CD4-positive, alpha-beta T cell (primary cell): ENCODE measurements at regions not wholly inside any gene's neighbourhood (a gene's known extent, or its start where the extent isn't known, plus 50 kb on each side); places are given as distances from the start of the nearest gene placed in this dataset.
A peak's percentile ranks its signal among the peaks of the same experiment; 100 is the strongest.

ENCODE experiments used
- ATAC-seq: fragments of 200-7000 bp; cut with Tn5 transposase; one replicate; pipeline ENCODE4 v1.10.0; 2022; ENCODE audit warnings: mild to moderate bottlenecking; ENCODE audit not compliant: poor library complexity
- CTCF ChIA-PET: fragments of 350-600 bp; sonication (Branson Sonifier 250); formaldehyde crosslinking; loops from one replicate; lab custom pipeline; 2021; ENCODE audit warnings: antibody characterized with exemption, inconsistent platforms; lab: Charles Lee
- POLR2A ChIA-PET: fragments of 350-600 bp; sonication (Branson Sonifier 250); formaldehyde crosslinking; loops from one replicate; lab custom pipeline; 2021; ENCODE audit warnings: antibody characterized with exemption, inconsistent platforms; lab: Charles Lee
- DNase-seq, 14 experiments: peaks; one replicate each; pipeline ENCODE4 v3.0.0-alpha.2; 2013 to 2020; ENCODE audit warnings: mixed read lengths in 2 of 14
- H3K27ac ChIP-seq, 2 donors: one replicate each; pipeline versions ENCODE4 v1.5.1 to v1.7.0; 2013; ENCODE audit warnings: low read length in 2 of 2, low read depth in 1 of 2, mild to moderate bottlenecking in 1 of 2
- H3K27me3 ChIP-seq, 2 experiments: 1 replicate in 1 of 2; 2 replicates in 1 of 2; pipeline versions ENCODE4 v1.6.1 to v1.7.0; 2013; ENCODE audit warnings: low read length in 2 of 2, control low read depth in 1 of 2, mild to moderate bottlenecking in 1 of 2, moderate library complexity in 1 of 2; ENCODE audit not compliant: insufficient read depth in 2 of 2, control insufficient read depth in 1 of 2
- H3K36me3 ChIP-seq: one replicate; pipeline ENCODE4 v1.6.1; 2013; ENCODE audit warnings: low read length, control low read depth; ENCODE audit not compliant: insufficient read depth
- H3K4me1 ChIP-seq: one replicate; pipeline ENCODE4 v1.6.1; 2013; ENCODE audit warnings: low read length, control low read depth; ENCODE audit not compliant: insufficient read depth
- H3K4me3 ChIP-seq: one replicate; pipeline ENCODE4 v1.5.1; 2013; ENCODE audit warnings: mild to moderate bottlenecking, low read length, moderate library complexity
- H3K9me3 ChIP-seq, 2 experiments: 1 replicate in 1 of 2; 2 replicates in 1 of 2; pipeline versions ENCODE4 v1.6.1 to v1.7.0; 2013; ENCODE audit warnings: low read length in 2 of 2, mild to moderate bottlenecking in 2 of 2, control low read depth in 1 of 2, moderate library complexity in 1 of 2; ENCODE audit not compliant: control insufficient read depth in 1 of 2, insufficient read depth in 1 of 2
- H3K27ac Mint-ChIP-seq: one replicate; pipeline ENCODE4 v1.8.0; 2020; ENCODE audit warnings: mixed read lengths
- H3K27me3 Mint-ChIP-seq: one replicate; pipeline ENCODE4 v1.8.0; 2021; ENCODE audit warnings: mixed read lengths
- H3K36me3 Mint-ChIP-seq: one replicate; pipeline ENCODE4 v1.8.0; 2021; ENCODE audit warnings: low read depth, mixed read lengths
- H3K4me1 Mint-ChIP-seq: one replicate; pipeline ENCODE4 v1.8.0; 2021; ENCODE audit warnings: low read depth, mixed read lengths
- H3K4me3 Mint-ChIP-seq: one replicate; pipeline ENCODE4 v1.8.0; 2020; ENCODE audit warnings: mild to moderate bottlenecking, mixed read lengths
- H3K9me3 Mint-ChIP-seq: one replicate; pipeline ENCODE4 v1.8.0; 2020; ENCODE audit warnings: mixed read lengths
- intact Hi-C, 2 experiments: fragments of 100-400 bp; cut with DNase I in 1 of 2; cut with micrococcal nuclease in 1 of 2; formaldehyde crosslinking; loops; one replicate each; pipeline versions ENCODE4 v1.15.1 to v1.9.0; 2023 to 2025; cut with DNase I, micrococcal nuclease
- TF ChIP-seq, protein P1 (sequence below): fragments of 200-600 bp; IDR thresholded peaks from one replicate; pipeline ENCODE4 v1.8.0; 2022; ENCODE audit warnings: antibody characterized with exemption, mild to moderate bottlenecking

DNA sequence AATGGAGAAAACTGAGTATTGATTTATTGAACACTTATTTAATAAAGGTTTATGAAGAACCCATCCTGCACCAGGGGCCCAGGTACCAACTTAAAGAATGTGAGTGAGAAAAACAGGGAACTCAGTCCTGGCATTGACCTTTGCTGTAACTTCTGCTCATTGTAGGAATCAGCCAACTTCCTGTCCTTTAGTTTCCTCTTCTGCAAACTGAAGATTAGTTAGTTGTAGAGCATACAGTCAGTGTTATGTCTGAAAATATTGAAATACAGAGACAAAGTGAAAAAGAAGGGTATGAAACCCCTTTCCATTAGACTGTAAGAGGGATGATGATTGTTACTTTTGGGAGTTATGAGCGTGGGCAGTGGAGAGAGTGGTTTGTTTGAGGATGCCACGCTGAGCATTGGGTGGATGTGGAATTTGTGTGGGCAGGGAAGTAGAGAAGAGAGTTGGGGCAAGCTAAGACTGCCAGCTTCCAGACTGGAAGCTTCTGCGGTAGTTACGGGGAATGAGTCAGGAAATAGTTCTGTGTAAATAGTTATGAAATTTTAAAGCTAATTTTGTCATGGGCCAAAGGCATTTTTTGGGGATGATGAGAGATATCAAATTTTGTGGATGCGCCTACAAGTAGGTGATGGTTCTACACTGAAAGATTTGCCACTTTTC, 89.2 kb downstream of the GPR88 start:
- no peak overlapping the region for H3K27ac Mint-ChIP-seq
- no peak overlapping the region for H3K27ac ChIP-seq
- TF ChIP-seq, protein P1, sequence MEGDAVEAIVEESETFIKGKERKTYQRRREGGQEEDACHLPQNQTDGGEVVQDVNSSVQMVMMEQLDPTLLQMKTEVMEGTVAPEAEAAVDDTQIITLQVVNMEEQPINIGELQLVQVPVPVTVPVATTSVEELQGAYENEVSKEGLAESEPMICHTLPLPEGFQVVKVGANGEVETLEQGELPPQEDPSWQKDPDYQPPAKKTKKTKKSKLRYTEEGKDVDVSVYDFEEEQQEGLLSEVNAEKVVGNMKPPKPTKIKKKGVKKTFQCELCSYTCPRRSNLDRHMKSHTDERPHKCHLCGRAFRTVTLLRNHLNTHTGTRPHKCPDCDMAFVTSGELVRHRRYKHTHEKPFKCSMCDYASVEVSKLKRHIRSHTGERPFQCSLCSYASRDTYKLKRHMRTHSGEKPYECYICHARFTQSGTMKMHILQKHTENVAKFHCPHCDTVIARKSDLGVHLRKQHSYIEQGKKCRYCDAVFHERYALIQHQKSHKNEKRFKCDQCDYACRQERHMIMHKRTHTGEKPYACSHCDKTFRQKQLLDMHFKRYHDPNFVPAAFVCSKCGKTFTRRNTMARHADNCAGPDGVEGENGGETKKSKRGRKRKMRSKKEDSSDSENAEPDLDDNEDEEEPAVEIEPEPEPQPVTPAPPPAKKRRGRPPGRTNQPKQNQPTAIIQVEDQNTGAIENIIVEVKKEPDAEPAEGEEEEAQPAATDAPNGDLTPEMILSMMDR = no peak

DNA sequence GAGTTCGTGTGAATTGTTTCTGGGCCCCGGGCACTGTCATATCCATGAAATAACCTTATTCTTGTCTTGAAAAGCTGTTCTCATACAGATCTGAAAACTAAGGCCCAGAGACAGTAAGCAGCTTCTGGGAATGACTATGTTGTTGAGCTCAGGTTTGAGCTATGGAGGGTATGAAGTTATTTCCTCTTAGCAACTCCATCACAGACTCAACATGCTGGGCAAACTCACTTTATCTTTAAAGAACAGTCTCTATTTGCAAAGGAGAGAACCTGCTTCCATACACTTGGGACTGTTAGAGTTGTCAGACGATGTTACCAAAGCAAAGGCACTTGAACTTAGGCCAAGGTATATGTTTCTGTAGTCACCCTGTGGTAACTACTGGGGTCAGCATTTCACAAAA, 90.0 kb downstream of the GPR88 start:
- intact Hi-C loops = no loop called here
- Mint-ChIP-seq H3K4me1 (no peaks in the 10 kb centered on the region), H3K4me3 (no peak overlapping the region), H3K36me3 (no peaks in the 10 kb centered on the region), H3K27ac (no peak overlapping the region), H3K27me3 (peaks cover 5% of the 10 kb centered on the region), H3K9me3 (no peaks in the 10 kb centered on the region)
- Histone ChIP-seq H3K4me3 (no peak overlapping the region), H3K27ac (no peak overlapping the region), H3K36me3 (no peaks in the 10 kb centered on the region), H3K9me3 (no peaks in the 10 kb centered on the region), H3K27me3 (peaks cover 0 to 3% of the 10 kb centered on the region in 2 experiments), H3K4me1 (no peaks in the 10 kb centered on the region)
- DNase-seq (no peak), ATAC-seq (no peak)
- TF ChIP-seq, protein P1 = no peak
- ChIA-PET POLR2A (no interaction called here), CTCF (no interaction called here)

More for the DNA sequence above, 89.2 kb downstream of the GPR88 start:
- Histone ChIP-seq H3K4me3 (no peak overlapping the region), H3K27me3 (peaks cover 0 to 3% of the 10 kb centered on the region in 2 experiments), H3K36me3 (no peaks in the 10 kb centered on the region), H3K4me1 (no peaks in the 10 kb centered on the region), H3K9me3 (no peaks in the 10 kb centered on the region)
- DNase-seq (peak in 1 of 14 experiments; percentile 12), ATAC-seq (no peak)
- ChIA-PET POLR2A (no interaction called here), CTCF (no interaction called here)
- Mint-ChIP-seq H3K4me1 (no peaks in the 10 kb centered on the region), H3K36me3 (no peaks in the 10 kb centered on the region), H3K4me3 (no peak overlapping the region), H3K27me3 (peaks cover 5% of the 10 kb centered on the region), H3K9me3 (no peaks in the 10 kb centered on the region)
- intact Hi-C loops = no loop called here

- H3K27me3 ChIP-seq = peaks cover 0 to 3% of the 10 kb centered on the region in 2 experiments
- H3K9me3 ChIP-seq = no peaks in the 10 kb centered on the region
- Mint-ChIP-seq H3K9me3 (no peaks in the 10 kb centered on the region), H3K36me3 (no peaks in the 10 kb centered on the region), H3K27ac (no peak overlapping the region), H3K4me3 (no peak overlapping the region), H3K4me1 (no peaks in the 10 kb centered on the region), H3K27me3 (peaks cover 5% of the 10 kb centered on the region)
- ATAC-seq (no peak), DNase-seq (no peak)
- intact Hi-C loops = no loop called here
- no peaks in the 10 kb centered on the region for H3K4me1 ChIP-seq
- ChIA-PET POLR2A (no interaction called here), CTCF (no interaction called here)
- no peak overlapping the region for H3K27ac ChIP-seq
- H3K4me3 ChIP-seq = no peak overlapping the region
- H3K36me3 ChIP-seq = no peaks in the 10 kb centered on the region
- TF ChIP-seq, protein P1 = no peak
Measured at GRCh38 chr1:100628631-100629081, 90.7 kb downstream of the GPR88 start.
